Mesendoderm (in vitro differentiated cells): ENCODE measurements at regions not wholly inside any gene's neighbourhood (a gene's known extent, or its start where the extent isn't known, plus 50 kb on each side); places are given as distances from the start of the nearest gene placed in this dataset.

Source experiments
- DNase-seq: peaks from one replicate; pipeline ENCODE4 v3.0.0; 2013
- H2AK5ac ChIP-seq: 2 replicates; pipeline ENCODE4 v1.6.1; 2013; ENCODE audit warnings: low read length, inconsistent platforms
- H2BK120ac ChIP-seq: 2 replicates; pipeline ENCODE4 v1.6.1; 2013; ENCODE audit warnings: low read depth, mild to moderate bottlenecking, low read length, moderate library complexity, mixed read lengths
- H2BK15ac ChIP-seq: replicated peaks from 2 replicates; pipeline ENCODE4 v1.6.1; 2013; ENCODE audit warnings: low read depth, mild to moderate bottlenecking, moderate library complexity
- H2BK5ac ChIP-seq: 2 replicates; pipeline ENCODE4 v1.6.1; 2013; ENCODE audit warnings: low read length, inconsistent platforms
- H3K18ac ChIP-seq: 2 replicates; pipeline ENCODE4 v1.6.1; 2013; ENCODE audit warnings: mild to moderate bottlenecking, low read length, mixed read lengths
- H3K23ac ChIP-seq: one replicate; pipeline ENCODE4 v1.6.1; 2013; ENCODE audit warnings: low read length
- H3K27ac ChIP-seq: 2 replicates; pipeline ENCODE4 v1.5.1; 2013; ENCODE audit warnings: low read depth, mild to moderate bottlenecking, inconsistent platforms, low read length, moderate library complexity
- H3K27me3 ChIP-seq: 2 replicates; pipeline ENCODE4 v1.6.1; 2013; ENCODE audit warnings: low read length, control low read depth, mild to moderate bottlenecking, inconsistent platforms; ENCODE audit not compliant: insufficient read depth, poor library complexity
- H3K36me3 ChIP-seq: 2 replicates; pipeline ENCODE4 v1.6.1; 2013; ENCODE audit warnings: low read length, inconsistent platforms; ENCODE audit not compliant: control insufficient read depth, insufficient read depth
- H3K4ac ChIP-seq: one replicate; pipeline ENCODE4 v1.6.1; 2013; ENCODE audit warnings: low read depth, mild to moderate bottlenecking, low read length, moderate library complexity
- H3K4me1 ChIP-seq: 2 replicates; pipeline ENCODE4 v1.6.1; 2013; ENCODE audit warnings: low read depth, low read length, inconsistent platforms; ENCODE audit not compliant: control insufficient read depth
- H3K4me2 ChIP-seq: 2 replicates; pipeline ENCODE4 v1.6.1; 2013; ENCODE audit warnings: low read length
- H3K4me3 ChIP-seq: 2 replicates; pipeline ENCODE4 v1.5.1; 2013; ENCODE audit warnings: mild to moderate bottlenecking, low read length
- H3K56ac ChIP-seq: one replicate; pipeline ENCODE4 v1.6.1; 2013; ENCODE audit warnings: low read length
- H3K79me1 ChIP-seq: 2 replicates; pipeline ENCODE4 v1.6.1; 2013; ENCODE audit warnings: low read length, inconsistent platforms
- H3K79me2 ChIP-seq: 2 replicates; pipeline ENCODE4 v1.6.1; 2013; ENCODE audit warnings: mild to moderate bottlenecking, low read length; ENCODE audit not compliant: control insufficient read depth, insufficient read depth
- H3K9ac ChIP-seq: 2 replicates; pipeline ENCODE4 v1.6.1; 2013; ENCODE audit warnings: low read length, inconsistent platforms
- H4K5ac ChIP-seq: one replicate; pipeline ENCODE4 v1.6.1; 2013; ENCODE audit warnings: low read length
- H4K8ac ChIP-seq: one replicate; pipeline ENCODE4 v1.6.1; 2013; ENCODE audit warnings: low read depth, mild to moderate bottlenecking, control low read depth, low read length, moderate library complexity
- WGBS: extraction: QIAGEN DNeasy Blood & Tissue Kit; methylation state at CpG from one replicate; pipeline ENCODE4 v1.1.7; 2013; ENCODE audit warnings: low lambda C conversion rate, missing lambda C conversion rate; ENCODE audit not compliant: insufficient coverage; ENCODE audit errors: extremely low coverage; 5-methylcytosine and 5-hydroxymethylcytosine counted together

- no peak for DNase-seq
- WGBS, result no CpG with 5 or more reads among the region's 1 CpG
- H3K4me3 ChIP-seq, result no peak overlapping the region
- H3K4me2 ChIP-seq, result no peak overlapping the region
- H3K79me1 ChIP-seq, result no peaks in the 10 kb centered on the region
- H2BK15ac ChIP-seq, result no peak overlapping the region
- no peak overlapping the region for H3K56ac ChIP-seq
- H3K9ac ChIP-seq, result no peak overlapping the region
- H2BK120ac ChIP-seq, result no peak overlapping the region
- H4K5ac ChIP-seq, result no peak overlapping the region
- H3K27me3 ChIP-seq, result no peaks in the 10 kb centered on the region
- no peak overlapping the region for H3K18ac ChIP-seq
- H3K79me2 ChIP-seq, result no peaks in the 10 kb centered on the region
- no peak overlapping the region for H3K23ac ChIP-seq
- H2AK5ac ChIP-seq, result no peak overlapping the region
- no peak overlapping the region for H2BK5ac ChIP-seq
- no peaks in the 10 kb centered on the region for H3K36me3 ChIP-seq
- no peaks in the 10 kb centered on the region for H3K4me1 ChIP-seq
- H4K8ac ChIP-seq, result no peak overlapping the region
- no peak overlapping the region for H3K4ac ChIP-seq
- no peak overlapping the region for H3K27ac ChIP-seq
Observed at GRCh38 chr4:127237581-127237980, 395.2 kb upstream of the INTU start.

- H3K4me1 ChIP-seq, result no peaks in the 10 kb centered on the region
- WGBS, result no CpG with 5 or more reads among the region's 5 CpGs
- no peak overlapping the region for H2AK5ac ChIP-seq
- H3K56ac ChIP-seq, result no peak overlapping the region
- H3K27me3 ChIP-seq, result no peaks in the 10 kb centered on the region
- no peaks in the 10 kb centered on the region for H3K79me1 ChIP-seq
- H3K36me3 ChIP-seq, result no peaks in the 10 kb centered on the region
- no peaks in the 10 kb centered on the region for H3K79me2 ChIP-seq
- H4K5ac ChIP-seq, result no peak overlapping the region
- DNase-seq, result no peak
- H2BK120ac ChIP-seq, result no peak overlapping the region
- H2BK15ac ChIP-seq, result no peak overlapping the region
- no peak overlapping the region for H3K18ac ChIP-seq
- no peak overlapping the region for H3K9ac ChIP-seq
- H2BK5ac ChIP-seq, result no peak overlapping the region
- no peak overlapping the region for H3K27ac ChIP-seq
- no peak overlapping the region for H3K4me2 ChIP-seq
- H3K23ac ChIP-seq, result no peak overlapping the region
- H3K4ac ChIP-seq, result no peak overlapping the region
- H4K8ac ChIP-seq, result no peak overlapping the region
- H3K4me3 ChIP-seq, result no peak overlapping the region
Observed at GRCh38 chr4:127238956-127239475, 393.7 kb upstream of the INTU start.

- no peaks in the 10 kb centered on the region for H3K4me1 ChIP-seq
- no peak overlapping the region for H3K9ac ChIP-seq
- no peaks in the 10 kb centered on the region for H3K79me1 ChIP-seq
- H3K27me3 ChIP-seq, result no peaks in the 10 kb centered on the region
- no peak overlapping the region for H2BK15ac ChIP-seq
- no peak overlapping the region for H2BK5ac ChIP-seq
- H2BK120ac ChIP-seq, result no peak overlapping the region
- no peak overlapping the region for H3K4ac ChIP-seq
- H2AK5ac ChIP-seq, result no peak overlapping the region
- H3K27ac ChIP-seq, result no peak overlapping the region
- H4K5ac ChIP-seq, result no peak overlapping the region
- H3K36me3 ChIP-seq, result no peaks in the 10 kb centered on the region
- H3K56ac ChIP-seq, result no peak overlapping the region
- H3K23ac ChIP-seq, result no peak overlapping the region
- no peak overlapping the region for H3K4me2 ChIP-seq
- no peak for DNase-seq
- no peaks in the 10 kb centered on the region for H3K79me2 ChIP-seq
- WGBS, result no CpG with 5 or more reads among the region's 7 CpGs
- H3K18ac ChIP-seq, result no peak overlapping the region
- no peak overlapping the region for H3K4me3 ChIP-seq
- no peak overlapping the region for H4K8ac ChIP-seq
Observed at GRCh38 chr4:127239902-127240763, 392.6 kb upstream of the INTU start.

- Histone ChIP-seq H3K79me1 (no peaks in the 10 kb centered on the region), H2AK5ac (no peak overlapping the region), H3K79me2 (no peaks in the 10 kb centered on the region), H4K8ac (no peak overlapping the region), H2BK5ac (no peak overlapping the region), H3K36me3 (no peaks in the 10 kb centered on the region), H2BK15ac (no peak overlapping the region), H3K18ac (no peak overlapping the region), H3K4me1 (no peaks in the 10 kb centered on the region), H3K4me3 (no peak overlapping the region), H3K56ac (no peak overlapping the region), H3K23ac (no peak overlapping the region), H3K27ac (no peak overlapping the region), H4K5ac (no peak overlapping the region), H3K9ac (no peak overlapping the region), H3K27me3 (no peaks in the 10 kb centered on the region), H3K4me2 (no peak overlapping the region), H3K4ac (no peak overlapping the region), H2BK120ac (no peak overlapping the region)
- WGBS, result no CpG with 5 or more reads among the region's 2 CpGs
- DNase-seq, result no peak
Observed at GRCh38 chr4:127240764-127241105, 392.0 kb upstream of the INTU start.

- no peak overlapping the region for H3K23ac ChIP-seq
- DNase-seq, result no peak
- H3K9ac ChIP-seq, result no peak overlapping the region
- H3K4me1 ChIP-seq, result no peaks in the 10 kb centered on the region
- no peak overlapping the region for H2AK5ac ChIP-seq
- H3K4ac ChIP-seq, result no peak overlapping the region
- no CpG with 5 or more reads among the region's 5 CpGs for WGBS
- no peak overlapping the region for H4K8ac ChIP-seq
- no peak overlapping the region for H2BK15ac ChIP-seq
- no peak overlapping the region for H3K18ac ChIP-seq
- H3K27ac ChIP-seq, result no peak overlapping the region
- no peaks in the 10 kb centered on the region for H3K79me2 ChIP-seq
- H3K4me3 ChIP-seq, result no peak overlapping the region
- H3K36me3 ChIP-seq, result no peaks in the 10 kb centered on the region
- H3K27me3 ChIP-seq, result no peaks in the 10 kb centered on the region
- H2BK5ac ChIP-seq, result no peak overlapping the region
- no peak overlapping the region for H3K56ac ChIP-seq
- no peak overlapping the region for H2BK120ac ChIP-seq
- no peaks in the 10 kb centered on the region for H3K79me1 ChIP-seq
- H3K4me2 ChIP-seq, result no peak overlapping the region
- no peak overlapping the region for H4K5ac ChIP-seq
Observed at GRCh38 chr4:127244515-127244914, 388.2 kb upstream of the INTU start.
